C4-2B (cell line): ENCODE measurements at regions not wholly inside any gene's neighbourhood (a gene's known extent, or its start where the extent isn't known, plus 50 kb on each side); places are given as distances from the start of the nearest gene placed in this dataset.

Source experiments
- H3K27ac ChIP-seq: fragments of 450-650 bp; 2 replicates; pipeline ENCODE4 v1.5.1; 2017
- ZFX ChIP-seq: fragments of 450-650 bp; IDR thresholded peaks from 2 replicates; pipeline ENCODE4 v1.6.1; 2017
- TF ChIP-seq, protein P1 (sequence below): fragments of 450-650 bp; conservative IDR thresholded peaks from 2 replicates; pipeline ENCODE4 v1.5.1; 2017; ENCODE audit warnings: mild to moderate bottlenecking

DNA sequence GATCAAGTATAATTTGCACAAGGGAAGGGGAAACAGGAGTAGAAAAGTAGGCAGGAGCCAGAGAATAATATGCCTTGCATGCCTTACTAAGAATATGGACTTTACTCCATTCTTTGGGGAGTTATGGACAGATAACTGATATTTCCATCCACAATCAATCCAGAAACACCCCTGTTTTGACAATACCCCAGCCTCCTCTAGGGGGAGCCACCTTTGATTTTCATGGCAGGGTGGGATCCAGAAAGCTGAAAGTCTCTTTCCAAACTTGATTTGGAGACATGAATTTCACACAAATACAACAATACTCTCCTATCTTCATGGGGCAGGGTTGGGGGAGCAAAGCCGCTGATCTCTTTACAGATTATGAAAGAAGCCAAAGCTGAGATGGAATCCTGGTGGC is 404.1 kb downstream of the FOXA2 start:
- TF ChIP-seq, protein P1, sequence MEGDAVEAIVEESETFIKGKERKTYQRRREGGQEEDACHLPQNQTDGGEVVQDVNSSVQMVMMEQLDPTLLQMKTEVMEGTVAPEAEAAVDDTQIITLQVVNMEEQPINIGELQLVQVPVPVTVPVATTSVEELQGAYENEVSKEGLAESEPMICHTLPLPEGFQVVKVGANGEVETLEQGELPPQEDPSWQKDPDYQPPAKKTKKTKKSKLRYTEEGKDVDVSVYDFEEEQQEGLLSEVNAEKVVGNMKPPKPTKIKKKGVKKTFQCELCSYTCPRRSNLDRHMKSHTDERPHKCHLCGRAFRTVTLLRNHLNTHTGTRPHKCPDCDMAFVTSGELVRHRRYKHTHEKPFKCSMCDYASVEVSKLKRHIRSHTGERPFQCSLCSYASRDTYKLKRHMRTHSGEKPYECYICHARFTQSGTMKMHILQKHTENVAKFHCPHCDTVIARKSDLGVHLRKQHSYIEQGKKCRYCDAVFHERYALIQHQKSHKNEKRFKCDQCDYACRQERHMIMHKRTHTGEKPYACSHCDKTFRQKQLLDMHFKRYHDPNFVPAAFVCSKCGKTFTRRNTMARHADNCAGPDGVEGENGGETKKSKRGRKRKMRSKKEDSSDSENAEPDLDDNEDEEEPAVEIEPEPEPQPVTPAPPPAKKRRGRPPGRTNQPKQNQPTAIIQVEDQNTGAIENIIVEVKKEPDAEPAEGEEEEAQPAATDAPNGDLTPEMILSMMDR = peak; percentile 57
- TF ChIP-seq ZFX = no peak
- H3K27ac ChIP-seq = no peak overlapping the region

DNA sequence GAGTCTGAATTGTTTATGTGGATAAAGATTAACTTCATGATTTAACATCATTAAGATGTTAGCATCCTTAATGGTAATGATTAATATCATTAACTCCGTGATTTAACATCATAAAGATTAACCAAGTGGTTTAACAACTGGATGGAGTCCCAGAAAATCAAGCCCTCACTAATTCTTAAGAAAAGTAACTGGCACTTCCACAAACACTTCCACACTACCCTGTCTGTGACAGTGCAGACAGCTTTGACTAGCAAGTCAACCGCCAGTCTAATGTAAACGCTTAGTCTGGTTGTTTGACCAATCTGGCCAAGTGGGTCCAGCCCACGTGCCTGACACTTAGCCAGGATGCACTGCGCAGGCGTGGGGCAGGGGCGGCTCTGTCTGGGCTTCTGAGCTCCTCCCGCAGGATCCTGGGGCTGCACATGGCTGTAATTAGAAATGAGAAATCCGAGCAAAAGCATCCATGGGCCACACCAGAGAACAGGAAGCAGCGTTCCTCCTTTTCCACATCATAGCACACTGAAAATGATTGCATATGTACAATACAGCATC is 424.2 kb downstream of the FOXA2 start:
- no peak overlapping the region for H3K27ac ChIP-seq
- no peak for TF ChIP-seq ZFX
- TF ChIP-seq, protein P1 = no peak

DNA sequence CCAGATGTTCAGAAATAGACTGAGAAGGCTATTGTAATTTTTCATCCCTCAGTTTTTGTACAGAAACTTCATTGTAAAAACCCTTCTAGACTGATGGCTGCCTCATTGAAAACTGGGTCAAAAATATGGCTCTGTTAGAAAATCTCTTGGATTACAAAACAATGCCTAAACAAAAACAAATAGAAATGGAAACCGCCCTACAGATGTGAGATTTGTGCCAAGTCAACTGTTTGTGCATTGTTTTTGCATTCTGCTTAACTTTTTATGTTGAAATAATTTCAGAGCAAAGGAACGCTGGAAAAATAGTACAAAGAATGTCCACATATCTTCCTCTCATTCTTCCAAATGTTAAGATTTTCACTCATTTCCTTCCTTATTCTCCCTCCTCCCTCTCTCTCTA is 425.1 kb downstream of the FOXA2 start:
- H3K27ac ChIP-seq = no peak overlapping the region
- TF ChIP-seq, protein P1 = no peak

DNA sequence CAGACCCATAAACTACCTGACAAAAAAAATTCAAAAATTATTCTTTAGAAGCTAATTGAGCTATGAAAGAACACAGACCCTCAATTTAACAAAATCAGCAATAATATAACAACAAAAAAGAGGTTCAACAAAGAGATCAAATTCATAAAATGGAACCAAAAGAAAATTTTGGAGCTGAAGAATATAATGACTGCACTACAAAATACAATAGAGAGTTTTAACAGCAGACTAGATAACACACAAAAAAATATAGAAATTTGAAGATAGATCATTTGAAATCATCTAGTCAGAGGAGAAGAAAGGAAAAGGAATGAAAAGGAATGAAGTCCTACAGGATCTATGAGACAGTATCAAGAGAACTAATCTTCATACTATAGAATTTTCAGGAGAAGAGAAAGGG is 422.1 kb downstream of the PAX1 start:
- TF ChIP-seq, protein P1 = no peak
- no peak for TF ChIP-seq ZFX
- no peak overlapping the region for H3K27ac ChIP-seq

DNA sequence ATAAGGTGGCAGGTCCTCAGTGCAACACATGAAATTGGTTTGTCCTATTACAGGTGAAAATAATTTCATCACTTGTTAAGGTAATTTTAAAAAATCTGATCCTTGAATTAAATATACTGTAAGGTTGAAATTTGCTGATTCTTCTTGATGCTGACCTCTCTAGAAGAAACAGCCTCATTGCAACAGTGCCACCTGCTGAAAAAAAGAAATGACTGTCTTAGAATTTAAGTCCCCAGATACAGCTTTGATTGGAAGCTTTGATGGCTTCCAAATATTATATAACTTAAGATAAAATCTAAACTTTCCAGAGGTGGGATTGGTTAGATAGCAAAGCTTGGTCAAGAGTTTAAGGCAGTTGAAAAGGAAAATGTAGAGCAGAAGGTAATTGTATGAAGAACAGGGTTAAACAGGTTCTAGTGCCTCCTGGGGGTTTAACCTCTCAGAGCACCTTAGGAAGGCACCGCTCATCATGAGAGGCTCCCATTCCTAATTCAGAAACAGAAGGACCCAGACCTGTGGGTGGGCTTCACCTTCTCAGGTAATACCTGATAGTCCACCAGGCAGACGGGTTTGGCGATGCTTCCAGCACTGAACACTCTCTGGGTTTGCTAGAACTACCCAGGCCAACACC is 401.0 kb downstream of the PAX1 start:
- TF ChIP-seq, protein P1 = peak; percentile 87
- no peak for TF ChIP-seq ZFX
- H3K27ac ChIP-seq = no peak overlapping the region

DNA sequence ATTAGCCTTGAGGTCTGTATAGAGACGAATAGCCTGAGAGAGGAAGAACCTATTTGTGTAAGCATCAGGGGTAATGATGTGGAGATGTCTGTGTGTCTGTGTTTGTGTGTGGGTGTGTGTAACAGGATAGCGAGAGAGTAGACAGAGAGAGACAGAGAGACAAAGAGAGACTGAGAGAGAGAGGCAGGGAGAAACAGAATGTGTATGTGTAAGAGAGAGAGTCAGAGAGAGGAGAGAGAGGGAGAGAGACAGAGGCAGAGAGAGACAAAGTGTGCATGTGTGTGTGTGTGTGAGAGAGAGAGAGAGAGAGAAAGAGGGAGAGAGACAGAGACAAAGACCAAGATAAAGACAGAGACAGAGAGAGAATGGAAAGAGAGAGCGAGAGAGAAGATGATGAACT is 396.1 kb downstream of the PAX1 start:
- TF ChIP-seq ZFX = no peak
- TF ChIP-seq, protein P1 = no peak
- H3K27ac ChIP-seq = no peak overlapping the region

DNA sequence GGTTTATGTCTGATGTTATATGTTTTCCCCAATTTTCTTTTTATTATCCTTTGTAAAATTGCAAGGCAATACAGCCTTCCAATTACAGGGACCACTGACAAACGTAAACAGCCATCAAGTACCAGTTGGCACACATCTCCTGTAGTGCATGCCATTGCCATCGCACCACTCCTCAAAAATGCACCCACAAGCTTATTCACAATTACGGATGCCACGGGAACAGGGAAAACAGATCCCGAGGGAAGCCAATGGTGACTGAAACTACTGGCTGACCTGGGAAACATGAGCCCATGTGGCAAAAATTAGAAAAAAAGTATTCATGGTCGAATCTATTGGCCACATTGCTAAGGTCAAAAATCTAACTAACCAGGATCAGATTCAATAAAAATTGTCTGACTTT is 395.2 kb downstream of the PAX1 start:
- H3K27ac ChIP-seq = no peak overlapping the region
- TF ChIP-seq, protein P1 = no peak
